Breast epithelium (tissue), 3 donors: ENCODE measurements at regions not wholly inside any gene's neighbourhood (a gene's known extent, or its start where the extent isn't known, plus 50 kb on each side); places are given as distances from the start of the nearest gene placed in this dataset.

Experiments
- CTCF ChIP-seq, 3 donors: fragments of 450-650 bp; IDR thresholded peaks; one replicate each; pipeline ENCODE4 v1.5.1; 2016 to 2017; ENCODE audit warnings: antibody characterized with exemption in 3 of 3, mild to moderate bottlenecking in 3 of 3, moderate library complexity in 3 of 3
- POLR2A ChIP-seq: fragments of 450-650 bp; IDR thresholded peaks from one replicate; pipeline ENCODE4 v1.6.1; 2016; ENCODE audit warnings: antibody characterized with exemption, mild to moderate bottlenecking, moderate library complexity
- POLR2AphosphoS5 ChIP-seq, 3 donors: sonication (generic); formaldehyde crosslinking; IDR thresholded peaks; one replicate each; pipeline ENCODE4 v1.6.1; 2017; ENCODE audit warnings: antibody characterized with exemption in 3 of 3

- TF ChIP-seq CTCF (IDR thresholded peaks at IDR 0.05) (no peak), POLR2AphosphoS5 (IDR thresholded peaks at IDR 0.05) (no peak), POLR2A (no peak)
Observed at GRCh38 chr2:12441750-12442475, 274.8 kb upstream of the TRIB2 start.
